ENCODE measurements at regions not wholly inside any gene's neighbourhood (a gene's known extent, or its start where the extent isn't known, plus 50 kb on each side); places are given as distances from the start of the nearest gene placed in this dataset.

- 62 to 67% (median 62%) methylated on average over 2 of the region's 2 CpGs for WGBS, 3 donors
- DNase-seq (no peak), ATAC-seq (no peak)
- intact Hi-C loops (cut with DNase I) = no loop called here
- Histone ChIP-seq H3K27ac (no peak overlapping the region), H3K4me1 (no peaks in the 10 kb centered on the region), H3K9me3 (no peaks in the 10 kb centered on the region), H3K27me3 (ENCODE audit: insufficient read depth in 3 of 3, low read length in 2 of 3) (no peaks in the 10 kb centered on the region), H3K4me3 (no peak overlapping the region), H3K36me3 (ENCODE audit: insufficient read depth in 1 of 2, low read depth in 1 of 2) (no peaks in the 10 kb centered on the region)
- TF ChIP-seq, protein P1, sequence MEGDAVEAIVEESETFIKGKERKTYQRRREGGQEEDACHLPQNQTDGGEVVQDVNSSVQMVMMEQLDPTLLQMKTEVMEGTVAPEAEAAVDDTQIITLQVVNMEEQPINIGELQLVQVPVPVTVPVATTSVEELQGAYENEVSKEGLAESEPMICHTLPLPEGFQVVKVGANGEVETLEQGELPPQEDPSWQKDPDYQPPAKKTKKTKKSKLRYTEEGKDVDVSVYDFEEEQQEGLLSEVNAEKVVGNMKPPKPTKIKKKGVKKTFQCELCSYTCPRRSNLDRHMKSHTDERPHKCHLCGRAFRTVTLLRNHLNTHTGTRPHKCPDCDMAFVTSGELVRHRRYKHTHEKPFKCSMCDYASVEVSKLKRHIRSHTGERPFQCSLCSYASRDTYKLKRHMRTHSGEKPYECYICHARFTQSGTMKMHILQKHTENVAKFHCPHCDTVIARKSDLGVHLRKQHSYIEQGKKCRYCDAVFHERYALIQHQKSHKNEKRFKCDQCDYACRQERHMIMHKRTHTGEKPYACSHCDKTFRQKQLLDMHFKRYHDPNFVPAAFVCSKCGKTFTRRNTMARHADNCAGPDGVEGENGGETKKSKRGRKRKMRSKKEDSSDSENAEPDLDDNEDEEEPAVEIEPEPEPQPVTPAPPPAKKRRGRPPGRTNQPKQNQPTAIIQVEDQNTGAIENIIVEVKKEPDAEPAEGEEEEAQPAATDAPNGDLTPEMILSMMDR (IDR thresholded peaks at IDR 0.05) = no peak
Measured at GRCh38 chr13:61040181-61040580, 375.5 kb downstream of the PCDH20 start.

DNA sequence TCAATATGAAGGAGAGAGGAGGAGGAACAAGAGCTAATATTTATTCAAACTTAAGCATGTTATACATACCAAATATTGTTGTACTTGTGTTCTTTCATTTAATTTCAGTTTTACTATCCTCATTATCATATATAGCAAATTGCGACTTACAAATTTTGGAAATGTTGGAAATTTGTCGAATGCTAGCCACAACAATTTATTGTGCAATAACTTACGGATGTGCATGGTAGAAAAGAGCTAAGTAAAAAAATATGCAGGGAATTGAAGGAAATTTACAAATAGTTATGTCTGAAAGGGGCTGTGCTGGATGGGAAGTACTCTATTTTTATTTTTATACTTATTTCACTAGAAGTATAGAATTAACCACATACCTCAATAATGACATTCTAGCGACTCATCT lies 376.3 kb downstream of the PCDH20 start:
- intact Hi-C loops (cut with DNase I) = no loop called here
- Histone ChIP-seq H3K4me1 (no peaks in the 10 kb centered on the region), H3K4me3 (no peak overlapping the region), H3K27me3 (ENCODE audit: insufficient read depth in 3 of 3, low read length in 2 of 3) (no peaks in the 10 kb centered on the region), H3K36me3 (ENCODE audit: insufficient read depth in 1 of 2, low read depth in 1 of 2) (no peaks in the 10 kb centered on the region), H3K27ac (no peak overlapping the region), H3K9me3 (no peaks in the 10 kb centered on the region)
- 90 to 94% (median 94%) methylated on average over 4 of the region's 4 CpGs for WGBS, 3 donors
- DNase-seq (no peak), ATAC-seq (no peak)
- TF ChIP-seq, protein P1 (IDR thresholded peaks at IDR 0.05) = no peak

DNA sequence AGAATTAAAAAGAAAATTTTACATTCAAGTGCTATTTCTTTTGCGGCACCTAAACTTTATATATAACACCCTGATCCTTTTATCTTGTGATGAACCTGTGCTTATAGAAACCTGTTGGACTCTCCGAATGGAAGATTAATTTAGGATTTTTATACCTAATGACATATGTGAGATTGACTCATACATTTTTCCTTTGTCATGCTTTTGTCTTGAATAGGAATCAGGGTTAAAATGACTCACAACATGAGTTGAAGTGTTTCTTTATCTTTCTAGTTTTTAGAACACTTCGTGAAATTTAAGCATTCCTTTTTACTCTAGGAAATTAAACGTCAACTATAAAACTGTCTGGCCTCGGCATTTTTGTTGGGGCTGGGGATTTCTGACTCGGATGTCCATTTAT lies 378.9 kb downstream of the PCDH20 start:
- no peak overlapping the region for H3K4me3 ChIP-seq

GRCh38 chr13:61030445-61030844 lies 385.2 kb downstream of the PCDH20 start:
- H3K4me1 ChIP-seq = no peaks in the 10 kb centered on the region
- no peak overlapping the region for H3K4me3 ChIP-seq
- H3K27me3 ChIP-seq (ENCODE audit: insufficient read depth in 3 of 3, low read length in 2 of 3) = no peaks in the 10 kb centered on the region
- intact Hi-C loops (cut with DNase I) = no loop called here
- TF ChIP-seq, protein P1 (IDR thresholded peaks at IDR 0.05) = no peak
- no peak for DNase-seq
- H3K36me3 ChIP-seq (ENCODE audit: insufficient read depth in 1 of 2, low read depth in 1 of 2) = no peaks in the 10 kb centered on the region
- no peaks in the 10 kb centered on the region for H3K9me3 ChIP-seq
- no peak for ATAC-seq
- H3K27ac ChIP-seq = no peak overlapping the region

More for the DNA sequence above, 378.9 kb downstream of the PCDH20 start:
- H3K9me3 ChIP-seq = no peaks in the 10 kb centered on the region
- no peak overlapping the region for H3K27ac ChIP-seq
- TF ChIP-seq, protein P1 (IDR thresholded peaks at IDR 0.05) = no peak
- no peaks in the 10 kb centered on the region for H3K4me1 ChIP-seq
- ATAC-seq (no peak), DNase-seq (no peak)
- no peaks in the 10 kb centered on the region for H3K36me3 ChIP-seq (ENCODE audit: insufficient read depth in 1 of 2, low read depth in 1 of 2)
- no peaks in the 10 kb centered on the region for H3K27me3 ChIP-seq (ENCODE audit: insufficient read depth in 3 of 3, low read length in 2 of 3)
- intact Hi-C loops (cut with DNase I) = no loop called here
- 68% methylated on average over 6 of the region's 6 CpGs for WGBS, 3 donors

DNA sequence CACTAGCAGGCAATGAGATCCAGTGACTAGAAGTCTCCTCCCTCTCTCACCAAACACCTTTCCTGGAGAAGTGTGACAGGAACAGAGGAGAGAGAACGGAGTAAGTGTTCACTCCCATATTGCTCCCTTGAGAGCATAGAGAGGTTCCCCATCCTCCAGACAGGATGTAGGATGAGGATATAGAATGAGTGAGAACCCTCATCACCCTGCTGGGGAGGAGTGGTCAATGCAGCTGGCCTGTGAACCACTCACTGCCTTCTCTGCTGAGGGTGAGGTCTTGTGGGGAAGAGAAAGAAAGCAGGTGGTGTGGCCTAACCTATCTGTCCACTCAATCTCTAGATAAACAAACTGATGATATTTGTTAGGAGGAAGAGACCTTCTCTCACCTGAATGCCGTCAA lies 386.6 kb downstream of the PCDH20 start:
- H3K4me1 ChIP-seq = no peaks in the 10 kb centered on the region
- DNase-seq (no peak), ATAC-seq (no peak)
- intact Hi-C loops (cut with DNase I) = no loop called here
- TF ChIP-seq, protein P1 (IDR thresholded peaks at IDR 0.05) = no peak
- H3K9me3 ChIP-seq = no peaks in the 10 kb centered on the region
- H3K36me3 ChIP-seq (ENCODE audit: insufficient read depth in 1 of 2, low read depth in 1 of 2) = no peaks in the 10 kb centered on the region
- no peaks in the 10 kb centered on the region for H3K27me3 ChIP-seq (ENCODE audit: insufficient read depth in 3 of 3, low read length in 2 of 3)
- H3K27ac ChIP-seq = no peak overlapping the region
- H3K4me3 ChIP-seq = no peak overlapping the region
- 57 to 73% (median 65%) methylated on average over 2 of the region's 2 CpGs for WGBS, 3 donors

All from psoas muscle (tissue), 7 donors.